ENCODE measurements at regions not wholly inside any gene's neighbourhood (a gene's known extent, or its start where the extent isn't known, plus 50 kb on each side); places are given as distances from the start of the nearest gene placed in this dataset.
"Not testable (repeated sequence)": the region's sequence is repeated elsewhere in the genome, so short reads cannot be mapped to it uniquely, and the experiment has no call there.

- Histone ChIP-seq H3K27me3 (no peaks in the 10 kb centered on the region), H3K27ac (no peak overlapping the region), H3K4me1 (no peaks in the 10 kb centered on the region), H3K4me3 (no peak overlapping the region), H3K9me3 (no peaks in the 10 kb centered on the region), H3K36me3 (no peaks in the 10 kb centered on the region)
- WGBS, 2 donors, result 49 to 69% methylated on average over 3 of the region's 3 CpGs
- intact Hi-C loops (cut with DNase I), result no loop called here
- no peak for TF ChIP-seq POLR2A (IDR thresholded peaks at IDR 0.05)
- no peak for TF ChIP-seq CTCF (IDR thresholded peaks at IDR 0.05)
- DNase-seq, result no peak
Observed at GRCh38 chr1:198416296-198416695, 124.2 kb downstream of the ATP6V1G3 start.

GRCh38 chr1:198411240-198411639, 129.2 kb downstream of the ATP6V1G3 start:
- TF ChIP-seq CTCF (IDR thresholded peaks at IDR 0.05) (no peak), POLR2A (IDR thresholded peaks at IDR 0.05) (no peak)
- Histone ChIP-seq H3K4me1 (no peaks in the 10 kb centered on the region), H3K9me3 (no peaks in the 10 kb centered on the region), H3K27ac (no peak overlapping the region), H3K4me3 (no peak overlapping the region), H3K36me3 (no peaks in the 10 kb centered on the region), H3K27me3 (no peaks in the 10 kb centered on the region)
- intact Hi-C loops (cut with DNase I), result no loop called here
- DNase-seq, result no peak

- Histone ChIP-seq H3K4me3 (no peak overlapping the region), H3K36me3 (no peaks in the 10 kb centered on the region), H3K27ac (no peak overlapping the region), H3K27me3 (no peaks in the 10 kb centered on the region), H3K9me3 (no peaks in the 10 kb centered on the region), H3K4me1 (no peaks in the 10 kb centered on the region)
- DNase-seq, result no peak
- intact Hi-C loops (cut with DNase I), result no loop called here
- 78 to 84% methylated on average over 2 of the region's 2 CpGs for WGBS, 2 donors
- TF ChIP-seq POLR2A (IDR thresholded peaks at IDR 0.05) (no peak), CTCF (IDR thresholded peaks at IDR 0.05) (no peak)
Observed at GRCh38 chr1:198408716-198409115, 131.8 kb downstream of the ATP6V1G3 start.

- DNase-seq; H3K4me1 ChIP-seq; intact Hi-C loops (cut with DNase I); H3K9me3 ChIP-seq; H3K4me3 ChIP-seq; H3K36me3 ChIP-seq; H3K27me3 ChIP-seq; H3K27ac ChIP-seq: not testable (repeated sequence)
- 88 to 93% methylated on average over 8 of the region's 8 CpGs for WGBS, 2 donors
Observed at GRCh38 chr1:198404632-198405031, 135.8 kb downstream of the ATP6V1G3 start.

- no peaks in the 10 kb centered on the region for H3K27me3 ChIP-seq
- intact Hi-C loops (cut with DNase I), result no loop called here
Observed at GRCh38 chr1:198400063-198400462, 140.4 kb downstream of the ATP6V1G3 start.

More at GRCh38 chr1:198400063-198400462, 140.4 kb downstream of the ATP6V1G3 start:
- TF ChIP-seq CTCF (IDR thresholded peaks at IDR 0.05), result no peak
- no peak for TF ChIP-seq POLR2A (IDR thresholded peaks at IDR 0.05)
- Histone ChIP-seq H3K9me3 (no peaks in the 10 kb centered on the region), H3K4me3 (no peak overlapping the region), H3K27ac (no peak overlapping the region), H3K36me3 (no peaks in the 10 kb centered on the region), H3K4me1 (no peaks in the 10 kb centered on the region)
- WGBS, 2 donors, result 71 to 78% methylated on average over 4 of the region's 4 CpGs
- no peak for DNase-seq
